IMR-90 (cell line): ENCODE measurements at regions not wholly inside any gene's neighbourhood (a gene's known extent, or its start where the extent isn't known, plus 50 kb on each side); places are given as distances from the start of the nearest gene placed in this dataset.

Source experiments
- ATAC-seq: fragments of 200-7000 bp; cut with Tn5 transposase; 2 replicates; pipeline ENCODE4 v1.9.1; 2020; ENCODE audit warnings: low read depth, mild to moderate bottlenecking, moderate library complexity
- BruUV-seq: library from RNA; stranded (reverse); fragments of 400-500 nt; replicated peaks from 2 replicates; lab custom pipeline; 2021; lab: Mats Ljungman, UMichigan
- CTCF ChIA-PET: fragments of 300-600 bp; formaldehyde crosslinking; extraction: SDS; loops from one replicate; lab custom pipeline; 2021; ENCODE audit warnings: antibody characterized with exemption; lab: Yijun Ruan, JAX
- POLR2A ChIA-PET: fragments of 300-600 bp; sonication (Branson Sonifier 250); formaldehyde crosslinking; loops from one replicate; lab custom pipeline; 2022; ENCODE audit warnings: antibody characterized with exemption; ENCODE audit not compliant: unreplicated experiment; lab: Charles Lee
- DNase-seq: peaks from one replicate; pipeline ENCODE4 v3.0.0; 2013
- H2AFZ ChIP-seq: replicated peaks from 2 replicates; pipeline ENCODE3; 2013; ENCODE audit warnings: low read length, mild to moderate bottlenecking; ENCODE audit not compliant: poor library complexity
- H2AK5ac ChIP-seq: 2 replicates; pipeline ENCODE4 v1.6.1; 2013; ENCODE audit warnings: low read depth, low read length, inconsistent platforms
- H2AK9ac ChIP-seq: replicated peaks from 2 replicates; pipeline ENCODE3; 2013; ENCODE audit warnings: mild to moderate bottlenecking, low read depth, low read length, moderate library complexity; ENCODE audit not compliant: poor library complexity
- H2BK120ac ChIP-seq: 2 replicates; pipeline ENCODE4 v1.6.1; 2013; ENCODE audit warnings: low read depth, low read length, inconsistent platforms
- H2BK15ac ChIP-seq: 3 replicates; pipeline ENCODE4 v1.6.1; 2013; ENCODE audit warnings: low read depth, low read length, inconsistent platforms
- H2BK20ac ChIP-seq: 2 replicates; pipeline ENCODE4 v1.6.1; 2013; ENCODE audit warnings: low read depth, mild to moderate bottlenecking, inconsistent platforms, low read length, moderate library complexity
- H2BK5ac ChIP-seq: 2 replicates; pipeline ENCODE4 v1.6.1; 2013; ENCODE audit warnings: mild to moderate bottlenecking, low read depth, low read length, inconsistent platforms; ENCODE audit not compliant: poor library complexity, severe bottlenecking
- H3K14ac ChIP-seq: replicated peaks from 2 replicates; pipeline ENCODE4 v1.6.1; 2013; ENCODE audit warnings: low read depth, low read length, inconsistent platforms
- H3K18ac ChIP-seq: 2 replicates; pipeline ENCODE4 v1.6.1; 2013; ENCODE audit warnings: low read depth, low read length, control low read depth
- H3K23ac ChIP-seq: 2 replicates; pipeline ENCODE4 v1.6.1; 2013; ENCODE audit warnings: low read depth, low read length, inconsistent platforms
- H3K27ac ChIP-seq: 2 replicates; pipeline ENCODE4 v1.5.1; 2013; ENCODE audit warnings: mild to moderate bottlenecking, control low read depth, low read length; ENCODE audit not compliant: insufficient read depth
- H3K27me3 ChIP-seq: 2 replicates; pipeline ENCODE4 v1.6.1; 2013; ENCODE audit warnings: low read length; ENCODE audit not compliant: control insufficient read depth, insufficient read depth
- H3K36me3 ChIP-seq: 2 replicates; pipeline ENCODE4 v1.6.1; 2013; ENCODE audit warnings: low read length, mixed read lengths; ENCODE audit not compliant: control insufficient read depth, insufficient read depth
- H3K4ac ChIP-seq: 2 replicates; pipeline ENCODE4 v1.6.1; 2013; ENCODE audit warnings: low read depth, low read length, inconsistent platforms
- H3K4me1 ChIP-seq: 2 replicates; pipeline ENCODE4 v1.6.1; 2013; ENCODE audit warnings: low read length, mixed read lengths; ENCODE audit not compliant: control insufficient read depth, insufficient read depth
- H3K4me2 ChIP-seq: 2 replicates; pipeline ENCODE4 v1.6.1; 2013; ENCODE audit warnings: low read depth, mild to moderate bottlenecking, control low read depth, low read length, moderate library complexity
- H3K4me3 ChIP-seq: 2 replicates; pipeline ENCODE4 v1.5.1; 2013; ENCODE audit warnings: low read depth, mild to moderate bottlenecking, control low read depth, low read length, moderate library complexity; ENCODE audit not compliant: insufficient read depth
- H3K56ac ChIP-seq: 2 replicates; pipeline ENCODE4 v1.6.1; 2013; ENCODE audit warnings: low read length, inconsistent platforms; ENCODE audit not compliant: insufficient read depth; ENCODE audit errors: extremely low read depth
- H3K79me1 ChIP-seq, 2 experiments: 2 replicates each; pipeline ENCODE4 v1.6.1; 2013; ENCODE audit warnings: low read length in 2 of 2, inconsistent platforms in 1 of 2, low read depth in 1 of 2
- H3K9ac ChIP-seq: 2 replicates; pipeline ENCODE4 v1.6.1; 2013; ENCODE audit warnings: low read depth, low read length, control low read depth
- H3K9me1 ChIP-seq: 2 replicates; pipeline ENCODE4 v1.6.1; 2013; ENCODE audit warnings: low read length, inconsistent platforms; ENCODE audit not compliant: insufficient read depth
- H3K9me3 ChIP-seq: 2 replicates; pipeline ENCODE4 v1.6.1; 2013; ENCODE audit warnings: low read length; ENCODE audit not compliant: control insufficient read depth, insufficient read depth
- H4K20me1 ChIP-seq: 2 replicates; pipeline ENCODE4 v1.6.1; 2013; ENCODE audit warnings: low read length, inconsistent platforms; ENCODE audit not compliant: insufficient read depth
- H4K5ac ChIP-seq: 2 replicates; pipeline ENCODE4 v1.6.1; 2013; ENCODE audit warnings: mild to moderate bottlenecking, low read depth, low read length, control low read depth
- H4K8ac ChIP-seq, 2 experiments: 2 replicates each; pipeline ENCODE4 v1.6.1; 2013; ENCODE audit warnings: low read depth in 2 of 2, low read length in 2 of 2, control low read depth in 1 of 2, inconsistent platforms in 1 of 2
- H4K91ac ChIP-seq: 2 replicates; pipeline ENCODE4 v1.6.1; 2013; ENCODE audit warnings: low read depth, low read length, inconsistent platforms; ENCODE audit not compliant: insufficient read depth
- BHLHE40 ChIP-seq: fragments of 150-350 bp; IDR thresholded peaks from 2 replicates; pipeline ENCODE4 v1.6.1; 2016; ENCODE audit warnings: mild to moderate bottlenecking, low read depth, low read length
- CTCF ChIP-seq: conservative IDR thresholded peaks from 2 replicates; pipeline ENCODE4 v1.5.1; 2012; ENCODE audit warnings: mild to moderate bottlenecking, low read depth, low read length, improper control_type of control experiment
- FOS ChIP-seq: fragments of 150-350 bp; IDR thresholded peaks from 2 replicates; pipeline ENCODE4 v1.6.1; 2016; ENCODE audit warnings: low read depth, low read length
- MAFK ChIP-seq: IDR thresholded peaks from 2 replicates; pipeline ENCODE4 v1.6.1; 2012; ENCODE audit warnings: low read depth, low read length, improper control_type of control experiment
- MAZ ChIP-seq: IDR thresholded peaks from 2 replicates; pipeline ENCODE4 v1.6.1; 2012; ENCODE audit warnings: low read depth, mild to moderate bottlenecking, low read length, improper control_type of control experiment, moderate library complexity, borderline replicate concordance
- MXI1 ChIP-seq: IDR thresholded peaks from 2 replicates; pipeline ENCODE4 v1.6.1; 2012; ENCODE audit warnings: low read depth, mild to moderate bottlenecking, low read length, moderate library complexity, borderline replicate concordance
- NFE2L2 ChIP-seq: fragments of 150-350 bp; IDR thresholded peaks from 2 replicates; pipeline ENCODE4 v1.6.1; 2016; ENCODE audit warnings: low read depth, mild to moderate bottlenecking, low read length
- POLR2A ChIP-seq: IDR thresholded peaks from 2 replicates; pipeline ENCODE4 v1.6.1; 2012; ENCODE audit warnings: mild to moderate bottlenecking, low read depth, low read length
- RAD21 ChIP-seq: IDR thresholded peaks from 2 replicates; pipeline ENCODE4 v1.6.1; 2012; ENCODE audit warnings: low read length, improper control_type of control experiment
- SMC3 ChIP-seq: fragments of 150-350 bp; IDR thresholded peaks from 2 replicates; pipeline ENCODE4 v1.6.1; 2016; ENCODE audit warnings: low read depth, mild to moderate bottlenecking, antibody characterized with exemption, low read length, moderate library complexity
- WGBS, 2 experiments: methylation state at CpG; one replicate each; pipeline versions ENCODE4 v1.1.5 to v1.1.7; 2013; ENCODE audit warnings: missing lambda C conversion rate in 2 of 2; ENCODE audit not compliant: insufficient read length in 1 of 2; ENCODE audit errors: extremely low coverage in 2 of 2; 5-methylcytosine and 5-hydroxymethylcytosine counted together
- dilution Hi-C: fragments of 300-500 bp; cut with HindIII; formaldehyde crosslinking; loops from one replicate; pipeline ENCODE4 v1.14.3; 2018; ENCODE audit warnings: low sequenced_read_pairs; ENCODE audit not compliant: unreplicated experiment
- in situ Hi-C: fragments of 300-500 bp; cut with MboI; formaldehyde crosslinking; loops from 3 replicates; pipeline ENCODE4 v1.14.3; 2019; ENCODE audit warnings: low sequenced_read_pairs, inconsistent platforms, mixed read lengths
- intact Hi-C: fragments of 100-400 bp; cut with micrococcal nuclease; formaldehyde crosslinking; loops from 2 replicates; pipeline ENCODE4 v1.10.0; 2022
- TF ChIP-seq, protein P1 (sequence below): fragments of 150-350 bp; IDR thresholded peaks from 2 replicates; pipeline ENCODE4 v1.6.1; 2016; ENCODE audit warnings: low read depth, mild to moderate bottlenecking, low read length, moderate library complexity, borderline replicate concordance
- TF ChIP-seq, protein P2 (sequence below): fragments of 150-350 bp; IDR thresholded peaks from 2 replicates; pipeline ENCODE4 v1.6.1; 2017; ENCODE audit warnings: mild to moderate bottlenecking, antibody characterized with exemption, low read length, low read depth

GRCh38 chr12:127205781-127206555 lies 1061.0 kb upstream of the TMEM132C start:
- H3K9ac ChIP-seq = no peak overlapping the region
- no peak overlapping the region for H2AK5ac ChIP-seq
- no peak for TF ChIP-seq NFE2L2
- TF ChIP-seq RAD21 = no peak
- TF ChIP-seq, protein P1, sequence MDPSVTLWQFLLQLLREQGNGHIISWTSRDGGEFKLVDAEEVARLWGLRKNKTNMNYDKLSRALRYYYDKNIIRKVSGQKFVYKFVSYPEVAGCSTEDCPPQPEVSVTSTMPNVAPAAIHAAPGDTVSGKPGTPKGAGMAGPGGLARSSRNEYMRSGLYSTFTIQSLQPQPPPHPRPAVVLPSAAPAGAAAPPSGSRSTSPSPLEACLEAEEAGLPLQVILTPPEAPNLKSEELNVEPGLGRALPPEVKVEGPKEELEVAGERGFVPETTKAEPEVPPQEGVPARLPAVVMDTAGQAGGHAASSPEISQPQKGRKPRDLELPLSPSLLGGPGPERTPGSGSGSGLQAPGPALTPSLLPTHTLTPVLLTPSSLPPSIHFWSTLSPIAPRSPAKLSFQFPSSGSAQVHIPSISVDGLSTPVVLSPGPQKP = no peak
- TF ChIP-seq MAFK = no peak
- TF ChIP-seq MAZ = no peak
- TF ChIP-seq POLR2A = no peak
- no peak for TF ChIP-seq CTCF
- TF ChIP-seq SMC3 = no peak
- TF ChIP-seq BHLHE40 = no peak
- TF ChIP-seq MXI1 = no peak
- TF ChIP-seq, protein P2, sequence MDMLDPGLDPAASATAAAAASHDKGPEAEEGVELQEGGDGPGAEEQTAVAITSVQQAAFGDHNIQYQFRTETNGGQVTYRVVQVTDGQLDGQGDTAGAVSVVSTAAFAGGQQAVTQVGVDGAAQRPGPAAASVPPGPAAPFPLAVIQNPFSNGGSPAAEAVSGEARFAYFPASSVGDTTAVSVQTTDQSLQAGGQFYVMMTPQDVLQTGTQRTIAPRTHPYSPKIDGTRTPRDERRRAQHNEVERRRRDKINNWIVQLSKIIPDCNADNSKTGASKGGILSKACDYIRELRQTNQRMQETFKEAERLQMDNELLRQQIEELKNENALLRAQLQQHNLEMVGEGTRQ = no peak
- TF ChIP-seq FOS = no peak
- ChIA-PET CTCF (interaction anchor here (1.2 kb wide), 1 partner anchor 21 kb away, joined by 3 read pairs; no protein-coding TSS in a partner anchor), POLR2A (no interaction called here)
- H3K23ac ChIP-seq = no peak overlapping the region
- H2BK15ac ChIP-seq = no peak overlapping the region
- ATAC-seq = no peak
- no peak overlapping the region for H2BK120ac ChIP-seq
- H3K9me1 ChIP-seq = no peaks in the 10 kb centered on the region
- no peaks in the 10 kb centered on the region for H3K36me3 ChIP-seq
- intact Hi-C loops (no loop called here), in situ Hi-C loops (no loop called here), dilution Hi-C loops (no loop called here)
- no TSS peak for BruUV-seq
- no peak overlapping the region for H2BK20ac ChIP-seq
- H4K8ac ChIP-seq = no peak overlapping the region
- no CpG with 5 or more reads among the region's 3 CpGs for WGBS, 2 experiments
- no peak overlapping the region for H4K5ac ChIP-seq
- H2AFZ ChIP-seq = no peak overlapping the region
- no peak overlapping the region for H3K56ac ChIP-seq
- H4K91ac ChIP-seq = no peak overlapping the region
- H3K4me2 ChIP-seq = no peak overlapping the region
- no peaks in the 10 kb centered on the region for H3K27me3 ChIP-seq
- no peaks in the 10 kb centered on the region for H3K79me1 ChIP-seq
- H4K20me1 ChIP-seq = no peaks in the 10 kb centered on the region
- H2AK9ac ChIP-seq = no peak overlapping the region
- peaks cover 5% of the 10 kb centered on the region; the same call in 1 of the 2 replicates for H3K9me3 ChIP-seq
- H3K14ac ChIP-seq = no peak overlapping the region
- H2BK5ac ChIP-seq = no peak overlapping the region
- H3K27ac ChIP-seq = no peak overlapping the region
- no peak overlapping the region for H3K4me3 ChIP-seq
- no peak for DNase-seq
- H3K4me1 ChIP-seq = no peaks in the 10 kb centered on the region
- no peak overlapping the region for H3K18ac ChIP-seq
- H3K4ac ChIP-seq = no peak overlapping the region
